Cerebellar nuclear complex (tissue), 1 donor: ENCODE measurements at regions not wholly inside any gene's neighbourhood (a gene's known extent, or its start where the extent isn't known, plus 50 kb on each side); places are given as distances from the start of the nearest gene placed in this dataset.

Experiments used
- DNase-seq, 2 experiments: peaks; one replicate each; lab custom pipeline; 2025; lab: John Stamatoyannopoulos, UW

- no peak for DNase-seq
These were observed 366.7 kb downstream of the FIGN start for GRCh38 chr2:163369111-163369510.

GRCh38 chr2:163368655-163369054 lies 367.2 kb downstream of the FIGN start:
- DNase-seq = no peak

GRCh38 chr2:163367825-163368582 lies 367.8 kb downstream of the FIGN start:
- no peak for DNase-seq

- DNase-seq = no peak
These were observed 371.1 kb downstream of the FIGN start for GRCh38 chr2:163364736-163365135.

- no peak for DNase-seq
These were observed 382.3 kb downstream of the FIGN start for GRCh38 chr2:163353551-163353950.

GRCh38 chr2:163351966-163352365 lies 383.8 kb downstream of the FIGN start:
- DNase-seq = no peak

GRCh38 chr2:163351143-163351542 lies 384.7 kb downstream of the FIGN start:
- DNase-seq = no peak

GRCh38 chr2:163348857-163349380 lies 386.9 kb downstream of the FIGN start:
- no peak for DNase-seq

GRCh38 chr2:163347982-163348856 lies 387.6 kb downstream of the FIGN start:
- no peak for DNase-seq

GRCh38 chr2:163345795-163346573 lies 389.8 kb downstream of the FIGN start:
- no peak for DNase-seq

GRCh38 chr2:163343316-163343715 lies 392.5 kb downstream of the FIGN start:
- DNase-seq = no peak

- no peak for DNase-seq
These were observed 394.4 kb downstream of the FIGN start for GRCh38 chr2:163341426-163341825.

GRCh38 chr2:163338270-163338669 lies 397.5 kb downstream of the FIGN start:
- no peak for DNase-seq

- no peak for DNase-seq
These were observed 411.1 kb downstream of the FIGN start for GRCh38 chr2:163324677-163325076.

- DNase-seq = no peak
These were observed 416.8 kb downstream of the FIGN start for GRCh38 chr2:163319006-163319405.

- no peak for DNase-seq
These were observed 421.1 kb downstream of the FIGN start for GRCh38 chr2:163314712-163315111.

GRCh38 chr2:163312713-163313112 lies 423.1 kb downstream of the FIGN start:
- no peak for DNase-seq

GRCh38 chr2:163306647-163307046 lies 429.2 kb downstream of the FIGN start:
- DNase-seq = no peak

GRCh38 chr2:163302141-163302540 lies 433.7 kb downstream of the FIGN start:
- DNase-seq = no peak

- no peak for DNase-seq
These were observed 444.0 kb downstream of the FIGN start for GRCh38 chr2:163291790-163292189.

- no peak for DNase-seq
These were observed 443.1 kb upstream of the KCNH7 start for GRCh38 chr2:163281717-163282116.

- DNase-seq = no peak
These were observed 430.9 kb upstream of the KCNH7 start for GRCh38 chr2:163269374-163270021.
